ENCODE measurements at regions not wholly inside any gene's neighbourhood (a gene's known extent, or its start where the extent isn't known, plus 50 kb on each side); places are given as distances from the start of the nearest gene placed in this dataset.
A peak's percentile ranks its signal among the peaks of the same experiment; 100 is the strongest.

DNA sequence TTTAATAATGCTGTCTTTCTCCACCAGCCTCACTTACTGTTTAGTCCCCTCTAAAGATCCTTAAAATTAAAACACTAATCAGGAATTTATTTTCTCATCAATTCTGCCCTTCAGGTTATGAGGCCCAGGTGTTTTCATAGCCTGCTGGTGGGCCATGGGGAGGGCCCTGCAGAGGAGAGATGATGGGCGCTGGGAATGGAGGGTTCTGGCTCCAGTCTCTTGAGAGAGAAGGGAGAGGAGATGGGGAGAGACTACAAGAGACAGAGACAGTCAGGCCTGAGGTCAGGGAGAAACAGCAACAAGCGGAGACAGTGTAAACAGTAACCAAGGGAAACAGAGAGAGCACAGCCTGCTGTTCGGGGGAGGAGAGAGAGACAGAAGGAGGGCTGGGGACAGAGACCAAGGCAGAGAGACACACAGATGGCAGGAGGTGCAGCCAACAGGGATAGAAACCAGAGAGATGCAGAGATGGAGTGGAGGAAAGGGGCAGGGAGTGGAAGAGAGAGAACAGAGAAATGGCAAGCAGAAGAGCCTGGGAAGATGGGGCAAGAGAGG lies 187.3 kb upstream of the SYT13 start:
- Histone ChIP-seq H3K27ac (no peak overlapping the region), H3K9me3 (no peaks in the 10 kb centered on the region), H3K36me3 (no peaks in the 10 kb centered on the region), H3K4me1 (peaks cover 0 to 4% (median 0%) of the 10 kb centered on the region in 3 donors), H3K27me3 (no peaks in the 10 kb centered on the region), H3K4me3 (no peak overlapping the region)
- ATAC-seq (peak in 3 of 4 donors; percentile 22 to 54 (median 36)), DNase-seq (no peak), FAIRE-seq (no peak)
- intact Hi-C loops (cut with DNase I), result no loop called here
- TF ChIP-seq, protein P1, sequence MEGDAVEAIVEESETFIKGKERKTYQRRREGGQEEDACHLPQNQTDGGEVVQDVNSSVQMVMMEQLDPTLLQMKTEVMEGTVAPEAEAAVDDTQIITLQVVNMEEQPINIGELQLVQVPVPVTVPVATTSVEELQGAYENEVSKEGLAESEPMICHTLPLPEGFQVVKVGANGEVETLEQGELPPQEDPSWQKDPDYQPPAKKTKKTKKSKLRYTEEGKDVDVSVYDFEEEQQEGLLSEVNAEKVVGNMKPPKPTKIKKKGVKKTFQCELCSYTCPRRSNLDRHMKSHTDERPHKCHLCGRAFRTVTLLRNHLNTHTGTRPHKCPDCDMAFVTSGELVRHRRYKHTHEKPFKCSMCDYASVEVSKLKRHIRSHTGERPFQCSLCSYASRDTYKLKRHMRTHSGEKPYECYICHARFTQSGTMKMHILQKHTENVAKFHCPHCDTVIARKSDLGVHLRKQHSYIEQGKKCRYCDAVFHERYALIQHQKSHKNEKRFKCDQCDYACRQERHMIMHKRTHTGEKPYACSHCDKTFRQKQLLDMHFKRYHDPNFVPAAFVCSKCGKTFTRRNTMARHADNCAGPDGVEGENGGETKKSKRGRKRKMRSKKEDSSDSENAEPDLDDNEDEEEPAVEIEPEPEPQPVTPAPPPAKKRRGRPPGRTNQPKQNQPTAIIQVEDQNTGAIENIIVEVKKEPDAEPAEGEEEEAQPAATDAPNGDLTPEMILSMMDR (IDR thresholded peaks at IDR 0.05), result no peak
- 62 to 73% methylated on average over 3 of the region's 3 CpGs for WGBS, 2 donors

DNA sequence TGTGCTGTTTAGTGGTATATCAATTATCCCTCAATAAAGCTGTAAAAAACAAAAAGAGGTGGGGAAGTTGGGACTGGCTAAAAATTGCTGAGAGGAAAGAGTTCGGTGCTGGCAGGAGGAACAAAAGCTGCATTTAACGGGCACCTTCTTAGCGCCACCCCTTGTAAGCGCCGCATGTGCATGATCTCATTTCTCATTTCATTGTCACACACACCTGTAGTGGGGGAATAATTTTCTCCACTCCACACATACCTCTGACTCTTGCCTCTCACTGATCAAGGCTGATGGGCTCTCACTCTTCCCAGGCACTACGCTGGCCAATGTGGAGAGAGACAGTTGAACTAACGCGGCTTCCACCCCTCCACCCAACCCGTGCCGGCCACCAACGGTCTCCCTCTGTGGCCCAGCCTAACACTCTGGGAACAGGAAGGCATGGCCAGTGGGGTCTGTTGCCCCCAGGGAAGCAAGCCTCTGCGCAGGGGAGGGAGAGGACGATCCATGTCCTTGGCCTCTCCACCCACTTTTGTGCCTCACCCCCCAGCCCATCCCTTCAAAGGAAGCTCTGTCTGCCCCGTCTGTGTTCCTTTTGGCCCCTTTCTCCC lies 186.7 kb upstream of the SYT13 start:
- WGBS, 2 donors, result 23 to 31% methylated on average over 14 of the region's 14 CpGs
- intact Hi-C loops (cut with DNase I), result no loop called here
- Histone ChIP-seq H3K27me3 (no peaks in the 10 kb centered on the region), H3K9me3 (no peaks in the 10 kb centered on the region), H3K36me3 (no peaks in the 10 kb centered on the region), H3K4me3 (no peak overlapping the region), H3K27ac (no peak overlapping the region), H3K4me1 (peaks cover 0 to 4% (median 0%) of the 10 kb centered on the region in 3 donors)
- no peak for FAIRE-seq
- ATAC-seq, result peak; percentile 38 to 74 (median 49)
- TF ChIP-seq, protein P1 (IDR thresholded peaks at IDR 0.05), result no peak
- peak in 1 of 6 donors; percentile 6 for DNase-seq

DNA sequence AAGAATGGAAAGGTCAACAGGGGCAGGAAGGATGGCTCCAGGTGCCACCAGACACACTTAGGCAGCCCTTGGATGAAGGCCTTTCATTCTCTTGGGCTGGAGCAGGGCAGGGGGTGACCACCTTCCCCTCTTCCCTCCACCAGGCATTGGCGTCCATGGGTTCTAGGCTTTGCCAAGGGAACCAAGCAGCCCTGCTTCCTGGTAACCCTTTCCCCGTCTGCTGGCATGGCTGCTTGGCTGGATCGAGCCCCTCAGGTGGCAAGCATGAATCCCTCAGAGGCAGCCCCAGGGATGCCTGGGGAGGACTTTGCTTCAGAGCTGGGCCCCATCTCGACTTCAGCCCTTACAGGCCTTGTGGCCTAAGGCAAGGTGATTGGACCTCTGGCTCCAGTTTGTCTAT lies 185.1 kb upstream of the SYT13 start:
- DNase-seq (no peak), ATAC-seq (no peak), FAIRE-seq (no peak)
- H3K4me1 ChIP-seq, result peaks cover 0 to 4% (median 0%) of the 10 kb centered on the region in 3 donors
- H3K9me3 ChIP-seq, result no peaks in the 10 kb centered on the region
- no peak overlapping the region for H3K27ac ChIP-seq
- H3K4me3 ChIP-seq, result no peak overlapping the region
- WGBS, 2 donors, result 83 to 90% methylated on average over 4 of the region's 4 CpGs
- TF ChIP-seq, protein P1 (IDR thresholded peaks at IDR 0.05), result no peak
- intact Hi-C loops (cut with DNase I), result no loop called here
- H3K27me3 ChIP-seq, result no peaks in the 10 kb centered on the region
- no peaks in the 10 kb centered on the region for H3K36me3 ChIP-seq

DNA sequence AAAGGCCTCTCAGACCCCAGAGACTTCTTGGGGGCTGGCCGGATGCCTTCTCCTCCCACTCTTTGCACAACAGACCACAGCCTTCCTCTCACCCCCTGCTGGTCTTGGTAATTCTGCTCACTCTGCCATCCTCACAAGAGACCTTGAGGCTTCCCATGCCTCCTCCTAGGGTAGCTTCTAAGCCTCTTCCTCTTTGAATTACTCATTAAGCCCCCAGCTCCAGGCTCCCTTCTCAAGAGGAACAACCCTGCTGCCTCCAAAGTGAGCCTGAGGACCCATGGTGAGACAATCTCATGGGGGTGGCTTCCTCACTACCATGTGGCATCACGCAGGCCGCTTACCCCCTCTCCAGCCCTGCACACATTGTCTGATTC lies 184.6 kb upstream of the SYT13 start:
- H3K27ac ChIP-seq, result no peak overlapping the region
- H3K27me3 ChIP-seq, result no peaks in the 10 kb centered on the region
- no peaks in the 10 kb centered on the region for H3K9me3 ChIP-seq
- H3K4me1 ChIP-seq, result peaks cover 0 to 4% (median 0%) of the 10 kb centered on the region in 3 donors
- WGBS, 2 donors, result 74 to 83% methylated on average over 3 of the region's 3 CpGs
- ATAC-seq (peak in 1 of 4 donors; percentile 11), DNase-seq (no peak), FAIRE-seq (no peak)
- H3K4me3 ChIP-seq, result no peak overlapping the region
- intact Hi-C loops (cut with DNase I), result no loop called here
- H3K36me3 ChIP-seq, result no peaks in the 10 kb centered on the region
- TF ChIP-seq, protein P1 (IDR thresholded peaks at IDR 0.05), result no peak

DNA sequence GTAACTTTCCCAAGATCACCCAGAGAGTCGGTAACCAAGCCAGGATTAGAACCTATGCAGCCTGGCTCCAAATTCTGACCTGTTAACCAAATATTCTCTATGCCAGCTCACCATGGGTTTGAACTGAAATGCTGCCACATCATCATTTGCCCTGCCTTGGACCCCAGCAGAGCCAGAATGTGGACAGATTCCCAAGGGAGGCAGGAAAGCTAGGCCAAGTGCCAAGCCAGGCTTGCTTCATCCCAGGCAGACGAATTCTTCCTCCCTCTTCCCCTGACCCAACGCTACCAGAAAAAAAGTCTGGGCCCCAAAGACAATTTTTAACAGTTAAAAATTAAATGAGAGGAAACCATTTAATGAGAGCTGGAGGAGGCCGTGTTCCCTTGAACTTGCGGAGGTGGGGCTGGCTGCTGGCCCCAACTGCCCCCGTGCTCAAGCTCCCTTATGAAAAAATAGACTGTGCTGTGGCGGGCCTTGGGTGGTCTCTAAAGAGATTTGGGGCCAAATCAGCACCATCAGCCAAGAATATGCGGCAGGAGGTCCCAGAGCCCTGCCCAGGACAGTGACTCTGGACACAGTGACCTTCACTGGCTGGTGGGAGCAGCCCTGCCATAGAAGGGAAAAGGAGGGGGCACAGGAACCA lies 184.1 kb upstream of the SYT13 start:
- Histone ChIP-seq H3K27me3 (no peaks in the 10 kb centered on the region), H3K9me3 (no peaks in the 10 kb centered on the region), H3K4me1 (peaks cover 0 to 4% (median 0%) of the 10 kb centered on the region in 3 donors), H3K36me3 (no peaks in the 10 kb centered on the region), H3K4me3 (no peak overlapping the region), H3K27ac (peak overlapping the region in 2 of 4 donors; percentile 26 to 36)
- 54% methylated on average over 8 of the region's 8 CpGs for WGBS, 2 donors
- peak; percentile 43 to 74 (median 58) for ATAC-seq
- TF ChIP-seq, protein P1 (IDR thresholded peaks at IDR 0.05), result no peak
- no peak for FAIRE-seq
- intact Hi-C loops (cut with DNase I), result no loop called here
- peak in 3 of 6 donors; percentile 49 to 72 (median 54) for DNase-seq
